ENCODE measurements at regions not wholly inside any gene's neighbourhood (a gene's known extent, or its start where the extent isn't known, plus 50 kb on each side); places are given as distances from the start of the nearest gene placed in this dataset.

GRCh38 chr2:16737812-16738211, 72.2 kb upstream of the CYRIA start (continued):
- TF ChIP-seq, protein P1, sequence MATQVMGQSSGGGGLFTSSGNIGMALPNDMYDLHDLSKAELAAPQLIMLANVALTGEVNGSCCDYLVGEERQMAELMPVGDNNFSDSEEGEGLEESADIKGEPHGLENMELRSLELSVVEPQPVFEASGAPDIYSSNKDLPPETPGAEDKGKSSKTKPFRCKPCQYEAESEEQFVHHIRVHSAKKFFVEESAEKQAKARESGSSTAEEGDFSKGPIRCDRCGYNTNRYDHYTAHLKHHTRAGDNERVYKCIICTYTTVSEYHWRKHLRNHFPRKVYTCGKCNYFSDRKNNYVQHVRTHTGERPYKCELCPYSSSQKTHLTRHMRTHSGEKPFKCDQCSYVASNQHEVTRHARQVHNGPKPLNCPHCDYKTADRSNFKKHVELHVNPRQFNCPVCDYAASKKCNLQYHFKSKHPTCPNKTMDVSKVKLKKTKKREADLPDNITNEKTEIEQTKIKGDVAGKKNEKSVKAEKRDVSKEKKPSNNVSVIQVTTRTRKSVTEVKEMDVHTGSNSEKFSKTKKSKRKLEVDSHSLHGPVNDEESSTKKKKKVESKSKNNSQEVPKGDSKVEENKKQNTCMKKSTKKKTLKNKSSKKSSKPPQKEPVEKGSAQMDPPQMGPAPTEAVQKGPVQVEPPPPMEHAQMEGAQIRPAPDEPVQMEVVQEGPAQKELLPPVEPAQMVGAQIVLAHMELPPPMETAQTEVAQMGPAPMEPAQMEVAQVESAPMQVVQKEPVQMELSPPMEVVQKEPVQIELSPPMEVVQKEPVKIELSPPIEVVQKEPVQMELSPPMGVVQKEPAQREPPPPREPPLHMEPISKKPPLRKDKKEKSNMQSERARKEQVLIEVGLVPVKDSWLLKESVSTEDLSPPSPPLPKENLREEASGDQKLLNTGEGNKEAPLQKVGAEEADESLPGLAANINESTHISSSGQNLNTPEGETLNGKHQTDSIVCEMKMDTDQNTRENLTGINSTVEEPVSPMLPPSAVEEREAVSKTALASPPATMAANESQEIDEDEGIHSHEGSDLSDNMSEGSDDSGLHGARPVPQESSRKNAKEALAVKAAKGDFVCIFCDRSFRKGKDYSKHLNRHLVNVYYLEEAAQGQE (IDR thresholded peaks at IDR 0.05; ENCODE audit: low read depth): no peak
- TF ChIP-seq CTCF (IDR thresholded peaks at IDR 0.05 in 2 of 3, conservative IDR thresholded peaks at IDR 0.05 in 1 of 3; ENCODE audit: borderline replicate concordance in 1 of 3, insufficient read depth in 1 of 3, low read depth in 2 of 3, low read length in 2 of 3): no peak
- TF ChIP-seq FOSL1 (IDR thresholded peaks at IDR 0.05; ENCODE audit: low read depth): no peak
- TF ChIP-seq CBX3 (IDR thresholded peaks at IDR 0.05; ENCODE audit: low read depth): no peak
- TF ChIP-seq SIN3A (IDR thresholded peaks at IDR 0.05; ENCODE audit: low read depth): no peak
- TF ChIP-seq MAX (IDR thresholded peaks at IDR 0.05): no peak
- no peak for TF ChIP-seq SP1 (IDR thresholded peaks at IDR 0.05; ENCODE audit: low read depth)
- TF ChIP-seq, protein P2, sequence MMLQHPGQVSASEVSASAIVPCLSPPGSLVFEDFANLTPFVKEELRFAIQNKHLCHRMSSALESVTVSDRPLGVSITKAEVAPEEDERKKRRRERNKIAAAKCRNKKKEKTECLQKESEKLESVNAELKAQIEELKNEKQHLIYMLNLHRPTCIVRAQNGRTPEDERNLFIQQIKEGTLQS (IDR thresholded peaks at IDR 0.05): no peak
- no peak for TF ChIP-seq POLR2A (IDR thresholded peaks at IDR 0.05; ENCODE audit: borderline replicate concordance, extremely low read depth, insufficient read depth, insufficient read length)

- Histone ChIP-seq H3K27ac (ENCODE audit: low read depth, low read length) (no peak overlapping the region), H3K27me3 (ENCODE audit: insufficient read depth, low read length) (peaks cover 8% of the 10 kb centered on the region; the same call in 1 of the 2 replicates), H4K20me1 (ENCODE audit: insufficient read depth) (no peaks in the 10 kb centered on the region), H3K79me2 (ENCODE audit: insufficient read depth, low read length) (no peaks in the 10 kb centered on the region), H3K9me2 (ENCODE audit: insufficient read depth) (no peaks in the 10 kb centered on the region), H2AFZ (ENCODE audit: low read depth, low read length, poor library complexity, severe bottlenecking) (no peak overlapping the region), H3K4me2 (ENCODE audit: low read length) (no peak overlapping the region), H3K9ac (ENCODE audit: low read length) (no peak overlapping the region), H3K4me3 (replicated peaks in 1 of 2; ENCODE audit: low read depth in 1 of 2, low read length in 2 of 2) (no peak overlapping the region), H3K36me3 (ENCODE audit: control insufficient read depth in 1 of 2, insufficient read depth in 2 of 2, low read length in 2 of 2) (no peaks in the 10 kb centered on the region), H3K9me3 (ENCODE audit: control insufficient read depth in 1 of 2, insufficient read depth in 1 of 2, low read depth in 1 of 2, low read length in 2 of 2) (no peaks in the 10 kb centered on the region), H3K4me1 (ENCODE audit: control insufficient read depth in 1 of 2, insufficient read depth in 2 of 2, low read length in 2 of 2) (no peaks in the 10 kb centered on the region)
- BruUV-seq (replicated peaks): no TSS peak
- ChIA-PET POLR2A (no interaction called here), CTCF (no interaction called here), RAD21 (ENCODE audit: low non-redundant PET in 1 of 2, low total read pairs in 2 of 2, uncharacterized antibody in 2 of 2, unreplicated experiment in 2 of 2) (no interaction called here)
- intact Hi-C loops (cut with micrococcal nuclease): no loop called here
- DNase-seq (ENCODE audit: low read depth, low spot score) (no peak), ATAC-seq (no peak)
- TF ChIP-seq FOSL1 (IDR thresholded peaks at IDR 0.05; ENCODE audit: low read depth): no peak
- no peak for TF ChIP-seq JUND (IDR thresholded peaks at IDR 0.05)
- TF ChIP-seq POLR2A (IDR thresholded peaks at IDR 0.05; ENCODE audit: borderline replicate concordance, extremely low read depth, insufficient read depth, insufficient read length): no peak
- TF ChIP-seq TCF7L2 (IDR thresholded peaks at IDR 0.05; ENCODE audit: borderline replicate concordance, extremely low read depth, insufficient read depth, insufficient read length): no peak
- no peak for TF ChIP-seq RAD21 (IDR thresholded peaks at IDR 0.05; ENCODE audit: low read depth)
- TF ChIP-seq SIN3A (IDR thresholded peaks at IDR 0.05; ENCODE audit: low read depth): no peak
- no peak for TF ChIP-seq CEBPB (IDR thresholded peaks at IDR 0.05; ENCODE audit: low read depth)
- TF ChIP-seq ELF1 (IDR thresholded peaks at IDR 0.05; ENCODE audit: borderline replicate concordance, low read depth): no peak
- TF ChIP-seq ZNF274 (IDR thresholded peaks at IDR 0.05; ENCODE audit: low read depth, low read length): no peak
- TF ChIP-seq SRF (IDR thresholded peaks at IDR 0.05; ENCODE audit: low read depth): no peak
Measured at GRCh38 chr2:16736633-16737032, 71.0 kb upstream of the CYRIA start.

Data from HCT116 (cell line).